C4-2B (cell line): ENCODE measurements at regions not wholly inside any gene's neighbourhood (a gene's known extent, or its start where the extent isn't known, plus 50 kb on each side); places are given as distances from the start of the nearest gene placed in this dataset.

ENCODE experiments used
- H3K27ac ChIP-seq: fragments of 450-650 bp; 2 replicates; pipeline ENCODE4 v1.5.1; 2017
- ZFX ChIP-seq: fragments of 450-650 bp; IDR thresholded peaks from 2 replicates; pipeline ENCODE4 v1.6.1; 2017
- TF ChIP-seq, protein P1 (sequence below): fragments of 450-650 bp; conservative IDR thresholded peaks from 2 replicates; pipeline ENCODE4 v1.5.1; 2017; ENCODE audit warnings: mild to moderate bottlenecking

DNA sequence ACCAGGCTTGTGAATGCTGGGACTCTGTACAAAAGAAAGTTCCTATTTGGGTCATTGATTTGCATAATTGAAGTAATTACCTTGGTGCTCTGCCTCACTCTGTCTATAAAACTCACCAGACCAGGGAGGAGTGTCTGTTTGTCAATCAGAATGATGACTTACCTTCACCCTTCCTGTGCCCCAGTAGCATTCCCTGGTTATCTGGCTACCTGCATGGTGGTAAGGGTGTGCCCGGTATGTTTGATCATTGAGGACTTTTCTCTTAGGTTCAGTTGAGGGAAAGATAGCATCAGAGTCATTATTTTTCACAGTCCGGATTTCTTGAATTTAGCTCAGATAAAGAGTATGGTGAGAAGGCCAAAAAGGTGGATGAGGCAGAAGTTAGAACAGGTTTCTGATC is 190.0 kb downstream of the BRINP2 start:
- H3K27ac ChIP-seq = no peak overlapping the region
- no peak for TF ChIP-seq ZFX
- TF ChIP-seq, protein P1, sequence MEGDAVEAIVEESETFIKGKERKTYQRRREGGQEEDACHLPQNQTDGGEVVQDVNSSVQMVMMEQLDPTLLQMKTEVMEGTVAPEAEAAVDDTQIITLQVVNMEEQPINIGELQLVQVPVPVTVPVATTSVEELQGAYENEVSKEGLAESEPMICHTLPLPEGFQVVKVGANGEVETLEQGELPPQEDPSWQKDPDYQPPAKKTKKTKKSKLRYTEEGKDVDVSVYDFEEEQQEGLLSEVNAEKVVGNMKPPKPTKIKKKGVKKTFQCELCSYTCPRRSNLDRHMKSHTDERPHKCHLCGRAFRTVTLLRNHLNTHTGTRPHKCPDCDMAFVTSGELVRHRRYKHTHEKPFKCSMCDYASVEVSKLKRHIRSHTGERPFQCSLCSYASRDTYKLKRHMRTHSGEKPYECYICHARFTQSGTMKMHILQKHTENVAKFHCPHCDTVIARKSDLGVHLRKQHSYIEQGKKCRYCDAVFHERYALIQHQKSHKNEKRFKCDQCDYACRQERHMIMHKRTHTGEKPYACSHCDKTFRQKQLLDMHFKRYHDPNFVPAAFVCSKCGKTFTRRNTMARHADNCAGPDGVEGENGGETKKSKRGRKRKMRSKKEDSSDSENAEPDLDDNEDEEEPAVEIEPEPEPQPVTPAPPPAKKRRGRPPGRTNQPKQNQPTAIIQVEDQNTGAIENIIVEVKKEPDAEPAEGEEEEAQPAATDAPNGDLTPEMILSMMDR = no peak

DNA sequence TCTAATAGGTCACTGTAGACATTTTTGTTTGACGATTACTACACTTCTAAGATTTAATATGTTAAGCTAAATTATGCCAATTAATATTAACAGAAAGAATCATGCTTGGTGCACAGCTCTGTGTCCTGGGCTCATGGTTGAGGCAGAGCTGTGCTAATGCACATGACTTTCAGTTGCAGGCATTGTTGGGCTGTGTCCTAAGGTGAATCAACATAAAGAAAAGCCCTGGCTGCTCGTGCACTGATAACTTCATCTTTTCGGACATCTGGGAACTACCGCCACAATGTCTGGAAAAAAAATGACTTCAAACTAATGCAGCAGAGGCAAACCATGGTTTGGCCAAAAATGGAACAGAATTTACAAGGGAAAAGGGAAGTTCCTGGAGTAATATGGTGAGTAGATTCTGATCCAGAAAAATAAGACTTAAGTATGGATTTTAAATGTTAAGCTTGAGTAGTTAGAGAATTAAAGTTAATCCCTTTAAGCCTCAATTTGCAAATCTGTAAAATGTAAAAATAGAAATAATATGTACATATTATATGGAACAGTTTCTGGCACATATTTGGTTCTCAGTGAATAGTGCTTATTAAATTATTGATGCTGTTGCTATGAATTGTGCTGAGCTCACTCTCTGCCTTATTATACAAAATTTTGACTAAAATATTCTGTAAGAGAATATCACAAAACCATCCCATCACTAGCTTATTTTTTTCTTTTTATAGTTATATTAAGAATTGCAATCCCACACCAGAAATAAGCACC is 186.1 kb downstream of the BRINP2 start:
- no peak overlapping the region for H3K27ac ChIP-seq
- TF ChIP-seq ZFX = no peak
- TF ChIP-seq, protein P1 = no peak

DNA sequence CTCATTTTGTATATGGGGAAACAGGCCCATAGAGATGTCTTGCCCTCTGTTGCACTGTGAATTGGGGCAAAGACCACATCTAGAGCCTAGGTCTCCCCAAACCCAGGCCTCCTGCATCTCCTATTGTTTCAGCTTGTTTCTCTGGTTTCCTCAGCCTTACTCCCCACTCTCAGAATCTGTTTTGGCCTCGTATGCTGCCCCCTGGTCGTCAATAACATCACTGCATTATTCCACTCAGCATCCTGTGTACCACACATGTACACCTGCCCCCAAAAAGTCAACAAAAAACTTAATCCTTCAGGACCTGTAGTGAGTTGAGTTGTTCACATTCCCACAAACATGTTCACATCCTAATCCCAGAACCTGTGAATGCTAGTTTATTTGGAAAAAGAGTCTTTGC is 184.8 kb downstream of the BRINP2 start:
- no peak overlapping the region for H3K27ac ChIP-seq
- TF ChIP-seq, protein P1 = peak; percentile 59
- no peak for TF ChIP-seq ZFX

DNA sequence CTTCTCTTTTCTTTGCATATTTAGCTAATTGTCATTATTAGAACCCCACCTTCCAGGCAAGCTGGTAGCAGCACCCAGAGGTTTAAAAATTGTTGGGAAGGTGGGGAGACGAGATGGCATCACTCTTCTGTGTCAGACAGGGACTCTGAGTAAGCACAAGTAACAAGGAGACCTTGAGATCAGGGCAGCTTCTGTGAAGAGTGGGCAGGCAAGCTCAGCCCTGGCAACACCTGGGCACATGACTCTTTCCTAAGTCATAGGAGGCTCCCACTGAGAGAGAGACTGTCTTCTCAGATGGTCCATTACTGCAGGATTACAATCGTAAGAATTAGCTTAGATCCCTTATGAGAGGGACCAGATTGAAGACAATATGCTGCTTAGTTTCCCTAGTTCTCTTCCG is 183.5 kb downstream of the BRINP2 start:
- H3K27ac ChIP-seq = no peak overlapping the region
- no peak for TF ChIP-seq ZFX
- TF ChIP-seq, protein P1 = no peak

DNA sequence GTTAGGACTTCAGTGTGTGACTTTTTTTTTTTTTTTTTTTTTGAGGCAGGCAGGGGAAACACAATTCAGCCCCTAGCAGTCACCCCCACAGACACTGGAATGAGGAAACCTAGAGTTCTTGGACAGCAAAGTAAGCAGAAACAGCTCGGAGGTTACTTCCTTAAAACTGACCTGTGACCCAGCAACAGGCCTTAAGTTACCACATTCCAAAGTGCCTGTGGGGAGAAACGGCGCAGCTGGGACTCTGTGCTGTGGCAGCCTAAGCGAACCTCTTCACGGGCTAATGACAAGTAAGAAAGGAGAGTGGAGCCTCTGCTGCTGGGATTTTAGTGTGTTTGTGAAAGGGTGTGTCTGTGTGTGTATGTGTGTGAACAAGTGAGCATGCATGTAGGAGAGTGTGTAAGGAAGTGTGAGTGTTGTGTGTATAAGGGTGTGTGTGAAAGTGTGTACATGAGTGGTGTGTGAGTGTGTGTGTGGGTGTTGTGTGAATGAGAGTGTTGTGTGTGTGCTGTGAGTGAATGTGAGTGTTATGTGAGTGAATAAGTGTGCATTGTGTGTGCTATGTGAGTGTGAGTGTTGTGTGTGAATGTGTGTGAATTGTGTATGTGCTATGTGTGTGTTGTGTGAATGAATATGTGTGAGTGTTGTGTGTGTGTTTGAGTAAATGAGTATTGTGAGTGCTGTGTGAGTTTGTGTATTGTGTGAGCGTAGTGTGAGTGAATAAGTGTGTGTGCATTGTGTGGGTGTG is 180.8 kb downstream of the BRINP2 start:
- H3K27ac ChIP-seq = no peak overlapping the region
- TF ChIP-seq ZFX = no peak
- TF ChIP-seq, protein P1 = no peak

DNA sequence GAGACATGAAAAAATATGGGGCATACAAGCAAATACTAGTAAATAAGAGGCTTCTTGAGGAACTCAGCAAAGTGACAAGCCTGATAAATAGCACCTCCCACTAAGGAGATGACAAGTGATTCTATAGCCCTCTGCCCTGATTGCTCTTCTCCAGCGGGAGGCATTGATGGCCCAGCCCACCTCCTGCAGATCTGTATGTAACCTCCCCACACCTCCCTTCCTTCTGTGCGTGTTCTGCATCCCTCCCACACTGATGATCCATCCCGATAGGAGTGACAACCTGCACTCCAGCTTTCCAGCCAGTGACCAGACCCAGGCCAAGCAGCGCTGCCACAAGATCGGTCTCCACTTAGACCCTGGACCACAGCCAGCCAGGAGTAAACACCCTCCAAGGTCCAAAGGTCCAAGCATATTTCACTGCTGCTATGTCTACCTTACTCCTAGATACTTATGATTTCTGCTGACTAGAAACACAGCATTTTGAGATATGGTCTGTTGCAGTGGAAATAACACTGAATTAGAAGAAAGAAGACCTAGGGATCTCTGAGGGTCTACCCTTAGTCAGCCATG is 176.1 kb downstream of the BRINP2 start:
- TF ChIP-seq, protein P1 = no peak
- TF ChIP-seq ZFX = no peak
- H3K27ac ChIP-seq = no peak overlapping the region

DNA sequence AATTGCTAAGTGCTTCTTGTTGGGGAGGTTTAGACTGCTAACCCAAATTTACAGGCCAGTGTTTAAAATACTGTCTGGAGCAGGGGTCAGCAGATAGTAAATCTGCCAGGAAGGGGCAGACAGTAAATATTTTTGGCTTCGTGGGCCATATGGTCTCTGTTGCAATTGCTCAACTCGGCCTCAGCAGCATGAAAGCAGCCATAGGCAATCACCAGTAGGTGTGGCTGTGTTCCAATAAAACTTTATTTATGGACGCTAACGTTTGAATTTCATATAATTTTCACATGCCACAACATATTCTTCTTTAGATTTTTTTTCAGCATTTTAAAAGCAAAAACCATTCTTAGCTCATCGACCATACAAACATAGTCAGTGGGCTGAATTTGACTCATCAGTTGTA is 172.7 kb downstream of the BRINP2 start:
- TF ChIP-seq, protein P1 = no peak; the same call in 1 of the 2 replicates
- no peak for TF ChIP-seq ZFX
- no peak overlapping the region for H3K27ac ChIP-seq
